IMR-90 (cell line): ENCODE measurements at regions not wholly inside any gene's neighbourhood (a gene's known extent, or its start where the extent isn't known, plus 50 kb on each side); places are given as distances from the start of the nearest gene placed in this dataset.

Source experiments
- ATAC-seq: fragments of 200-7000 bp; cut with Tn5 transposase; 2 replicates; pipeline ENCODE4 v1.9.1; 2020; ENCODE audit warnings: low read depth, mild to moderate bottlenecking, moderate library complexity
- BruUV-seq: library from RNA; stranded (reverse); fragments of 400-500 nt; replicated peaks from 2 replicates; lab custom pipeline; 2021; lab: Mats Ljungman, UMichigan
- CTCF ChIA-PET: fragments of 300-600 bp; formaldehyde crosslinking; extraction: SDS; loops from one replicate; lab custom pipeline; 2021; ENCODE audit warnings: antibody characterized with exemption; lab: Yijun Ruan, JAX
- POLR2A ChIA-PET: fragments of 300-600 bp; sonication (Branson Sonifier 250); formaldehyde crosslinking; loops from one replicate; lab custom pipeline; 2022; ENCODE audit warnings: antibody characterized with exemption; ENCODE audit not compliant: unreplicated experiment; lab: Charles Lee
- DNase-seq: peaks from one replicate; pipeline ENCODE4 v3.0.0; 2013
- H2AFZ ChIP-seq: replicated peaks from 2 replicates; pipeline ENCODE3; 2013; ENCODE audit warnings: low read length, mild to moderate bottlenecking; ENCODE audit not compliant: poor library complexity
- H2AK5ac ChIP-seq: 2 replicates; pipeline ENCODE4 v1.6.1; 2013; ENCODE audit warnings: low read depth, low read length, inconsistent platforms
- H2AK9ac ChIP-seq: replicated peaks from 2 replicates; pipeline ENCODE3; 2013; ENCODE audit warnings: mild to moderate bottlenecking, low read depth, low read length, moderate library complexity; ENCODE audit not compliant: poor library complexity
- H2BK120ac ChIP-seq: 2 replicates; pipeline ENCODE4 v1.6.1; 2013; ENCODE audit warnings: low read depth, low read length, inconsistent platforms
- H2BK15ac ChIP-seq: 3 replicates; pipeline ENCODE4 v1.6.1; 2013; ENCODE audit warnings: low read depth, low read length, inconsistent platforms
- H2BK20ac ChIP-seq: 2 replicates; pipeline ENCODE4 v1.6.1; 2013; ENCODE audit warnings: low read depth, mild to moderate bottlenecking, inconsistent platforms, low read length, moderate library complexity
- H2BK5ac ChIP-seq: 2 replicates; pipeline ENCODE4 v1.6.1; 2013; ENCODE audit warnings: mild to moderate bottlenecking, low read depth, low read length, inconsistent platforms; ENCODE audit not compliant: poor library complexity, severe bottlenecking
- H3K14ac ChIP-seq: replicated peaks from 2 replicates; pipeline ENCODE4 v1.6.1; 2013; ENCODE audit warnings: low read depth, low read length, inconsistent platforms
- H3K18ac ChIP-seq: 2 replicates; pipeline ENCODE4 v1.6.1; 2013; ENCODE audit warnings: low read depth, low read length, control low read depth
- H3K23ac ChIP-seq: 2 replicates; pipeline ENCODE4 v1.6.1; 2013; ENCODE audit warnings: low read depth, low read length, inconsistent platforms
- H3K27ac ChIP-seq: 2 replicates; pipeline ENCODE4 v1.5.1; 2013; ENCODE audit warnings: mild to moderate bottlenecking, control low read depth, low read length; ENCODE audit not compliant: insufficient read depth
- H3K27me3 ChIP-seq: 2 replicates; pipeline ENCODE4 v1.6.1; 2013; ENCODE audit warnings: low read length; ENCODE audit not compliant: control insufficient read depth, insufficient read depth
- H3K36me3 ChIP-seq: 2 replicates; pipeline ENCODE4 v1.6.1; 2013; ENCODE audit warnings: low read length, mixed read lengths; ENCODE audit not compliant: control insufficient read depth, insufficient read depth
- H3K4ac ChIP-seq: 2 replicates; pipeline ENCODE4 v1.6.1; 2013; ENCODE audit warnings: low read depth, low read length, inconsistent platforms
- H3K4me1 ChIP-seq: 2 replicates; pipeline ENCODE4 v1.6.1; 2013; ENCODE audit warnings: low read length, mixed read lengths; ENCODE audit not compliant: control insufficient read depth, insufficient read depth
- H3K4me2 ChIP-seq: 2 replicates; pipeline ENCODE4 v1.6.1; 2013; ENCODE audit warnings: low read depth, mild to moderate bottlenecking, control low read depth, low read length, moderate library complexity
- H3K4me3 ChIP-seq: 2 replicates; pipeline ENCODE4 v1.5.1; 2013; ENCODE audit warnings: low read depth, mild to moderate bottlenecking, control low read depth, low read length, moderate library complexity; ENCODE audit not compliant: insufficient read depth
- H3K56ac ChIP-seq: 2 replicates; pipeline ENCODE4 v1.6.1; 2013; ENCODE audit warnings: low read length, inconsistent platforms; ENCODE audit not compliant: insufficient read depth; ENCODE audit errors: extremely low read depth
- H3K79me1 ChIP-seq, 2 experiments: 2 replicates each; pipeline ENCODE4 v1.6.1; 2013; ENCODE audit warnings: low read length in 2 of 2, inconsistent platforms in 1 of 2, low read depth in 1 of 2
- H3K9ac ChIP-seq: 2 replicates; pipeline ENCODE4 v1.6.1; 2013; ENCODE audit warnings: low read depth, low read length, control low read depth
- H3K9me1 ChIP-seq: 2 replicates; pipeline ENCODE4 v1.6.1; 2013; ENCODE audit warnings: low read length, inconsistent platforms; ENCODE audit not compliant: insufficient read depth
- H3K9me3 ChIP-seq: 2 replicates; pipeline ENCODE4 v1.6.1; 2013; ENCODE audit warnings: low read length; ENCODE audit not compliant: control insufficient read depth, insufficient read depth
- H4K20me1 ChIP-seq: 2 replicates; pipeline ENCODE4 v1.6.1; 2013; ENCODE audit warnings: low read length, inconsistent platforms; ENCODE audit not compliant: insufficient read depth
- H4K5ac ChIP-seq: 2 replicates; pipeline ENCODE4 v1.6.1; 2013; ENCODE audit warnings: mild to moderate bottlenecking, low read depth, low read length, control low read depth
- H4K8ac ChIP-seq, 2 experiments: 2 replicates each; pipeline ENCODE4 v1.6.1; 2013; ENCODE audit warnings: low read depth in 2 of 2, low read length in 2 of 2, control low read depth in 1 of 2, inconsistent platforms in 1 of 2
- H4K91ac ChIP-seq: 2 replicates; pipeline ENCODE4 v1.6.1; 2013; ENCODE audit warnings: low read depth, low read length, inconsistent platforms; ENCODE audit not compliant: insufficient read depth
- CHD1 ChIP-seq: IDR thresholded peaks from 2 replicates; pipeline ENCODE4 v1.6.1; 2012; ENCODE audit warnings: low read depth, low read length, improper control_type of control experiment
- NFE2L2 ChIP-seq: fragments of 150-350 bp; IDR thresholded peaks from 2 replicates; pipeline ENCODE4 v1.6.1; 2016; ENCODE audit warnings: low read depth, mild to moderate bottlenecking, low read length
- WGBS, 2 experiments: methylation state at CpG; one replicate each; pipeline versions ENCODE4 v1.1.5 to v1.1.7; 2013; ENCODE audit warnings: missing lambda C conversion rate in 2 of 2; ENCODE audit not compliant: insufficient read length in 1 of 2; ENCODE audit errors: extremely low coverage in 2 of 2; 5-methylcytosine and 5-hydroxymethylcytosine counted together
- dilution Hi-C: fragments of 300-500 bp; cut with HindIII; formaldehyde crosslinking; loops from one replicate; pipeline ENCODE4 v1.14.3; 2018; ENCODE audit warnings: low sequenced_read_pairs; ENCODE audit not compliant: unreplicated experiment
- in situ Hi-C: fragments of 300-500 bp; cut with MboI; formaldehyde crosslinking; loops from 3 replicates; pipeline ENCODE4 v1.14.3; 2019; ENCODE audit warnings: low sequenced_read_pairs, inconsistent platforms, mixed read lengths
- intact Hi-C: fragments of 100-400 bp; cut with micrococcal nuclease; formaldehyde crosslinking; loops from 2 replicates; pipeline ENCODE4 v1.10.0; 2022

DNA sequence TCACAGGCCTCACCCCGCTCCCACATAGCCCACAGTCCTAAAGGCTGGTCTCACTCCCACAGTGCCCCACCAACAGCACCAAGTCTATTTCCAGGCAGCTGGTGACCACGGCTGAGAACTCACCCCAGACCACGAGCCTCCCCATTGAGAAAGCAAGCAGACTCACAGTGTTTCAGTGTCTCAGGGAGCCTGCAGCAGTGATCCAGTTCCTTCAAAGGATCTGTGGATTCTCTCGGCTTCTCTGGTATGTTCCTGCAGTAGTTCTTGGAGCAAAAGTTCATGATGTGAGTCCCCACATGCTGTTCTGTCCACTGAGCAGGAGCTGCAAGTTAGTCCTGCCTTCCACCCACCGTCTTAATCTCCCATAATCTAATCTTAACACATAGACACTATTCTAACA, 185.3 kb upstream of the CDH6 start:
- Histone ChIP-seq H3K9ac (no peak overlapping the region), H3K56ac (no peak overlapping the region), H2BK15ac (0 out of 3 replicates have a peak overlapping the region, but pooled peaks have one; percentile 40), H3K79me1 (no peaks in the 10 kb centered on the region), H3K4ac (no peak overlapping the region), H3K36me3 (no peaks in the 10 kb centered on the region), H2AK5ac (no peak overlapping the region), H3K9me3 (no peaks in the 10 kb centered on the region), H2BK20ac (no peak overlapping the region), H2BK5ac (no peak overlapping the region), H2AK9ac (no peak overlapping the region), H4K8ac (no peak overlapping the region), H3K4me2 (no peak overlapping the region), H4K5ac (no peak overlapping the region), H4K20me1 (no peaks in the 10 kb centered on the region), H2AFZ (no peak overlapping the region), H3K27ac (no peak overlapping the region), H2BK120ac (no peak overlapping the region), H3K27me3 (no peaks in the 10 kb centered on the region), H3K4me3 (no peak overlapping the region), H3K18ac (no peak overlapping the region), H3K9me1 (no peaks in the 10 kb centered on the region), H3K14ac (no peak overlapping the region), H3K4me1 (no peaks in the 10 kb centered on the region), H3K23ac (no peak overlapping the region), H4K91ac (no peak overlapping the region)
- ChIA-PET POLR2A (no interaction called here), CTCF (no interaction called here)
- intact Hi-C loops: no loop called here
- in situ Hi-C loops: no loop called here
- BruUV-seq: no TSS peak
- TF ChIP-seq CHD1 (no peak), NFE2L2 (no peak)
- 90% methylated on average over 3 of the region's 5 CpGs; no CpG with 5 or more reads in 1 of the 2 experiments for WGBS, 2 experiments
- dilution Hi-C loops: no loop called here
- DNase-seq: no peak
- ATAC-seq: no peak
